Posterior vena cava (tissue), 2 donors: ENCODE measurements at regions not wholly inside any gene's neighbourhood (a gene's known extent, or its start where the extent isn't known, plus 50 kb on each side); places are given as distances from the start of the nearest gene placed in this dataset.
"Not testable (repeated sequence)": the region's sequence is repeated elsewhere in the genome, so short reads cannot be mapped to it uniquely, and the experiment has no call there.

Experiments
- DNase-seq: peaks from one replicate; pipeline ENCODE4 v3.0.0-alpha.2; 2020; ENCODE audit warnings: low spot score
- intact Hi-C, 2 donors: fragments of 100-400 bp; cut with DNase I; formaldehyde crosslinking; loops; one replicate each; pipeline versions ENCODE4 v1.14.1 to v1.14.2; 2022 to 2023
- donor health status: DM: yes; HTN: yes; CAD: no.
- donor health status: DM: yes; HTN: yes; CAD: no.

- intact Hi-C loops, result no loop called here
- no peak for DNase-seq
These were observed 290.2 kb upstream of the POU5F2 start for GRCh38 chr5:94031631-94032030.

DNA sequence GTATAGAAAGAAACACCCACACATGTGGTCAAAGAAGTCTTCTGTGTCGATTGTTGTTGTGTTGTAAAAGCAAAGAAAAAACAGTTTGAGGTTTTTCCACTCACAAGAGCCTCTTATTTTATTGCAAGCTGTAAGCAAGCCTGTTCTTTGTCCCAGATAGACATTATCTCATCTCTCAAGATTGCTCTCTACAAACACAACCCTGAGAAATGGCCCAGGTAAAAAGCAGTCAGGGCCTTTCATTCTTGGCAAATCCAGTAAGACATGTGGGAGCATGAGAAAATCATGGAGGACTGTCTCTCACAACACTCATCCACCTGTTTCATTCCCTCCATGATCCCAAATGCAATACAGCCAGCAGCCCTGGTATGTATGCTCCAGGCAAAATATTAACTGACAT is 286.6 kb upstream of the POU5F2 start:
- intact Hi-C loops, result no loop called here
- DNase-seq, result no peak

GRCh38 chr5:94027145-94027544 is 285.7 kb upstream of the POU5F2 start:
- intact Hi-C loops, result no loop called here
- no peak for DNase-seq

DNA sequence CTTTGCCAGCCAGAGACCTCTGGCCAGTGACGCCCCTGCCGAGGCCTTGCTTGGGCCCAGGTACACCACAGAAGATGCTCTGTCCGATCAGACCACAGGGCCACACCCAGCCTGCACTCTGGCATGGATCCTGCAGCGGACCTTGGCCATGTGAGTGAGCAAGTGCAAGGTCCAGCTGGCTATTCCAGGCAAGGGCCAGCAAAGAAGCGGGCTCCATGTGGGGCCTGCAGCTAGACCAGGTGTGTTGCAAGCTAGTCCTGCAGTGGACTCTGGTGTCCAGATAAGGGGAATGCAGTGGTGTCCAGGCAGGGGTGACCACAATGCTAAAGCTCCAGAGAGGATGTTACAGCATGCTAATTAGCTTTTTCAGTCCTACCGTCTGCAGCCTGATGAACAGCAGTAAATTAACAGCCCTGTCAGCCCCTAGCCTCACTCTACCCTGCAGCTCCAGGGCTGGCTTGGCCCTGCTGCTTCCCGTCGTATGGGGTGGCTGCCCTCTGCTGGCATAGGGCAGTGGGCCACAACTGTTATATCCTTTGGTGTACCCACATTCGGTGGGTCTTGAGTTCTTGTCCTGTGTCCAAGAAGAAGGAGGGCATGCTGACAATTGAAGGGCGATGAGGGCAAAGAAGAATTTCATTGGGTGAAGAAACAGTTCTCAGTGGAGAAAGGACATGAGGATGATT is 284.5 kb upstream of the POU5F2 start:
- DNase-seq, result no peak
- intact Hi-C loops, result no loop called here

DNA sequence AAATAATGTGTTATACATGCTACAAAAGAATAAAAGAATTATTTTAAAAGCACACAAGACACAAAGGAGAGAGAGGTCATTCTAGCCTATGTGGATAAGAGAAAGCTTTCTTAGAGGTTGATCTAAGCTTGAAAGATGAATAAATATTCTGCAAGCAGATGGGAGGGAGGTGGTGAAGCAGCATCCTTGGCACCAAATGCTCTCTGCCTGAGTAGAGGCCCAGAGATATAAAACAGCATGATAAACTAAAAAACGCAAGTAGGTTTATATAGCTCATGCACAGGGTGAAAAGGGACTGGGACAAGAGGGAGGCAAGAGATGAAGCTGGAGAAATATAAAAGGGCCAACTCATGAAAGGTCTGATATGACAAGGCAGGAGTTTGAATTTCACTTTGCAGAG is 283.2 kb upstream of the POU5F2 start:
- intact Hi-C loops, result no loop called here
- no peak for DNase-seq

DNA sequence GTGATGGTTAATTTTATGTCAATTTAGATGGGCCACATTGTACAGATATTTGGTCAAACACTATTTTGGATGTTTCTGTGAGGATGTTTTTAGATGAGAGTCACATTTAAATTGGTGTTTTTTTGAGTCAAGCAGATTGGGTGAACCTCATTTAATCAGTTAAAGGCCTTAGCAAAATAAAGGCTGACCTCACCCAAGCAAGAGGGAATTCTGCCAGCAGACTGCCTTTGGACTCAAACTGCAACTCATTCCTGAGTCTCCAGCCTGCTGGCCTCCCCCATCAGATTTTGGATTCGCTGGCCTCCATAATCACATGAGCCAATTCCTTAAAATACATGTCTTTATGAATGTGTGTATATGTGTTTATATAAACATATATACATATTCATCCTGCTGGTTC is 282.7 kb upstream of the POU5F2 start:
- DNase-seq, result no peak
- intact Hi-C loops, result no loop called here

DNA sequence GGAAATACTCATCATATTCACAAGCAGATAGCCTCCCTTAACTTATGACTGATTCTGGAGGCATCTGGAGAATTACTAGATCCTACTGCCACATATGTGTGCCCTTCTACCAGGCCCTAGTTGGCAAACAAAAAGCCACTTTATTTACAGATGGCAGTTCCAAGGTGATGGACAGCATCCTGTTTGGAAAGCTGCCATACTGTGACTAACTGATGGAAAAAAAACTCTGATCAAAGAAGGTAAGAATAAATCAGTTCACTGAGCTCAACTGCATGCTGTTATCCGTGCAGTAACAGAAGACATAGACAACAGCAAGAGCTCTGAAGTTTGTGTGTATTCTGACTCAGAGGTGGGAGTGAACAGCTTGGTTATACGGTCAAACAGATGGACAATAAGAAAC is 279.8 kb upstream of the POU5F2 start:
- no peak for DNase-seq
- intact Hi-C loops, result no loop called here

DNA sequence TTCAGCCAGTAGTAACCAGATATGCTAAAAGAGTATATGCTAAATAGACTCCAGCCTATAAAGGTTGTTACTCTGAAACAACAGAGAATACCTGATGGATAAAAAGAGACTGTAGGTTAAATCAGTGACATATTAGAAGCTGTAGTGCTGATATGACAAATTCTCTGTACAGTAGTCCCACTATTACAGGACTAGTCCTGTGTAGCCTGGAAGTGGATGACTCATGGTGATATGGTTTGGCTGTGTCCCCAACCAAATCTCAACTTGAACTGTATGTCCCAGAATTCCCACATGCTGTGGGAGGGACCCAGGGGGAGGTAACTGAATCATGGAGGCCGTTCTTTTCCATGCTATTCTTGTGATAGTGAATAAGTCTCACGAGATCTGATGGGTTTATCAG is 276.2 kb upstream of the POU5F2 start:
- intact Hi-C loops, result no loop called here
- DNase-seq, result no peak

DNA sequence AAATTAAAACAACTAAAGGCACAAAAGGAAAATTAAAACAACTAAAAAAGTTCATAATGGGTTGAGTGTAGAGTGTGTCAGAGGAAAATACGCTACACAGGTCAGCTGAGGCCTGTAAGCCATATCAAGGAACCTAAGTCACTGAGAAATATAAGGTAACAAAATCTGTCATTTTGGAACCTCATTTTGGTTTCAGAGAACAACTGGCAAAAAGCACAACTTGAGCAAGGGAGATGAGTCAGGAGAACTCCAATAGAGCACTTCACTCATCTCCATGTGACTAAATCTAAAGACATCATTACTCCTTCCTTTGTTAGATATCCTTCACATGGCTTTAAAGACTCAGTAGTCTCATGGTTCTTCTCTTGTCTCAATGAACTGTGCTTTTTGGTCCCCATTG is 269.4 kb upstream of the POU5F2 start:
- DNase-seq, result no peak
- intact Hi-C loops, result no loop called here

DNA sequence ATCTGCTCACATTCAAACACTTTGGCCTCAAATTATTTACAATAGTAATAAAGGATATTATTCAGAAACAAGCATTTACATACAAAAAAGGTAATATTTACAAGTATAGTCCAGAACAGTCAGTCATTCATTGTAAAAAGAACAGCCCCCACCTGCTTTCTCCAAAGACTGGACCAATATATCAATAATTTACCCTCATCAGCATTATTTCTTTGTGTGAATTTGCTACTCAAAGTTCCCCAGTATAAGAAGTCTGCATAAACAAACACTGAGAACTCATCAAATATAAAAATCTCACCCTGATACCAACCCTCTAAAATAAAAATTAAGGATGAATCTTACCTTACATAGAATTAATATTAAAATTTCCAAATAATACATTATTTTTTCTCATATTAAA is 267.8 kb upstream of the POU5F2 start:
- no peak for DNase-seq
- intact Hi-C loops, result no loop called here

DNA sequence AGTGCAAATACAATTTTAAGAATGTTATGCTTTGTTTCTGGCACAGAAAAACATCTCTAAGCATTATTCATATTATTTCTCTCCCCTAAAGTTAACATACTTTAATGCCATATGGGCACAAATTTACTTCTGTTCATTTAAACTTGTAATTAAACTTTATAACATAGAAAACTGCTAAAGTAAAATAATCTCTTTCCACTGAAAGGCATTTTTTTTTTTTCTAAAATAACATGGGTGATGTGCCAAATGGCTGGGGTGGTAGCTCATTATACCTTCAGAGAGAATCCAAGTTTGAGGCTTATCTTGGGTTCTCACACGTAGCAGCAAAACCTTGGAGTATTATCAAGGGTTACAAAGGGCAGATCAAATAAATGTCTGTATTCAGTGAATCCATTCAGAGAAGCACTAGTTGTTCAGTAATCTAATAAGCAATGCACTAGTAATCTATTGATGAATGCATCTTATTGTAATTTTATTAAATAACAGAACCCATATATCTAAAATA is 257.6 kb upstream of the POU5F2 start:
- intact Hi-C loops, result no loop called here
- no peak for DNase-seq

DNA sequence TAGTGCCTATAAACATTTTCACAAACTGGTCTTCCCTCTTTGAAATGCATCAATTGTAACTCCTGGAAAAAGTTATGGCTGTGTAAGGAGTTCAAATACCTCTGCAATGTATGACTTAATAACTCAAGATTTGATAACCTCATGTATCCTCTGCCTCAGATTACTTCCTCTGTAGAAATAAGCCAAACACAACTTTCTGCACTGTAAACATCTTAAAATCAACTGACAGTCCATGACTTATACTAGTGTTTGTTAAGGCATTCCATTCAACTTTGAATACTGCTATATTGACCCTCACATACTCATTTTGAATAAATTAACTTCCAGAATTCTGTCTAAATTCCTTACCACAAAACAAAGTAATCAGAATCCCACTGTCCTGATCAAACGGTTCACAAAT is 256.2 kb upstream of the POU5F2 start:
- no peak for DNase-seq
- intact Hi-C loops, result no loop called here

- no peak for DNase-seq
- intact Hi-C loops, result no loop called here
These were observed 253.8 kb upstream of the POU5F2 start for GRCh38 chr5:93995126-93995621.

GRCh38 chr5:93993161-93993560 is 251.8 kb upstream of the POU5F2 start:
- intact Hi-C loops, result no loop called here
- DNase-seq, result no peak

GRCh38 chr5:93990504-93991070 is 249.2 kb upstream of the POU5F2 start:
- no peak for DNase-seq
- intact Hi-C loops, result no loop called here

GRCh38 chr5:93985940-93986570 is 244.7 kb upstream of the POU5F2 start:
- intact Hi-C loops, result not testable (repeated sequence)
- DNase-seq, result peak; percentile 64

- no peak for DNase-seq
- intact Hi-C loops, result no loop called here
These were observed 236.8 kb upstream of the POU5F2 start for GRCh38 chr5:93978222-93978621.

DNA sequence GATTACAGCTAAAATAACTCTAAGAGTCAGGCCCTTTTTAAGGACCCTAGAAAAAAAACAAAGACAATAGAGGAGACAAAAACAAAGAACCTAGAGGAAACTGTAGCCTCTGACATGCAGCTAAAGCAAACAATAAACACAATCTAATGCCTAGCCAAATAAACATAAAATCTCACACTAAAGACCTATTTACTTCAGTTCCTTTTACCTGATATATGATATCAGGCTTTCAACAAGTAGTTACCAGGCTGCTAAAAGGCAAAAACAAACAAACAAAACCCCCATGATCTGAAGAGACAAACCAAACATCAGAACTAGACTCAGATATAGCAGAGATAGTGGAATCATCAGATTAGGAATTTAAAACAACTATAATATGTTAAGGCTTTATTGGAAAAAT is 226.5 kb upstream of the POU5F2 start:
- intact Hi-C loops, result no loop called here
- DNase-seq, result no peak

GRCh38 chr5:93964421-93964820 is 223.0 kb upstream of the POU5F2 start:
- intact Hi-C loops, result no loop called here
- DNase-seq, result no peak

GRCh38 chr5:93960042-93960441 is 218.6 kb upstream of the POU5F2 start:
- no peak for DNase-seq
- intact Hi-C loops, result no loop called here

DNA sequence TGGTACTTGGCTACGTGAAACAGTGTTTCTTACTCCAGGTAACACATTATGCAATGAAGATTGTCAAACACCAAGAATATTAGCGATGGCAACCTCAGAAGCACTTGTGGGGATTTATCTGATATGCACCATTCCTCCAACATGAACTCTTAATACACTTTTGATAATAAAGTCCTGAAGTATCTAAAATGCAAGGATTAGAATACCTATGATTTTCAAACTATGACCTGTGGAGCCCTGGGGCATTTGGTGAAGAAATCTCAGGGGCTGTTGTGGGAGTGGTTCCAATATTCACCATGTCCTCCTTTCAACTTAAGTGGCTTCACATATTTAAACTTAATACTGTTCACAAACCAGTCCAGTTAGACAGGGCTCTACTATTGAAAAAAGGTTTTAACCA is 214.6 kb upstream of the POU5F2 start:
- intact Hi-C loops, result no loop called here

More for the DNA sequence above, 214.6 kb upstream of the POU5F2 start:
- DNase-seq, result no peak
